SK-N-SH (cell line): ENCODE measurements at regions not wholly inside any gene's neighbourhood (a gene's known extent, or its start where the extent isn't known, plus 50 kb on each side); places are given as distances from the start of the nearest gene placed in this dataset.
A peak's percentile ranks its signal among the peaks of the same experiment; 100 is the strongest.

Experiments
- CTCF ChIA-PET: fragments of 300-600, 350-600 bp; formaldehyde crosslinking; extraction: SDS; loops from one replicate; lab custom pipeline; 2021; lab: Yijun Ruan, JAX
- POLR2A ChIA-PET: fragments of 350-600 bp; sonication (Branson Sonifier 250); formaldehyde crosslinking; extraction: SDS; loops from one replicate; lab custom pipeline; 2020; ENCODE audit warnings: antibody characterized with exemption, inconsistent platforms; lab: Yijun Ruan, JAX
- DNase-seq: peaks from one replicate; pipeline ENCODE4 v3.0.0; 2012
- H2AFZ ChIP-seq: fragments of 200-600 bp; sonication (generic); 2 replicates; pipeline ENCODE4 v1.8.1; 2016; ENCODE audit warnings: antibody characterized with exemption, mild to moderate bottlenecking, low read depth
- H3F3A ChIP-seq: fragments of 200-600 bp; sonication (generic); replicated peaks from 2 replicates; pipeline ENCODE3; 2016; ENCODE audit warnings: antibody characterized with exemption, mild to moderate bottlenecking; ENCODE audit not compliant: insufficient read depth
- H3K27ac ChIP-seq, 2 experiments: fragments of 200-500 bp in 1 of 2; fragments of 200-600 bp in 1 of 2; sonication (Bioruptor generic) in 1 of 2; sonication (generic), shearing (Covaris generic) in 1 of 2; 2 replicates each; pipeline versions ENCODE4 v1.5.1 to v1.6.1; 2014 to 2016; ENCODE audit warnings: low read depth in 2 of 2, inconsistent platforms in 1 of 2, low read length in 1 of 2, mild to moderate bottlenecking in 1 of 2, mixed read lengths in 1 of 2
- H3K27me3 ChIP-seq: fragments of 200-600 bp; sonication (generic), shearing (Covaris generic); 2 replicates; pipeline ENCODE4 v1.6.1; 2016; ENCODE audit warnings: mixed run types; ENCODE audit not compliant: insufficient read depth
- H3K36me3 ChIP-seq, 2 experiments: fragments of 200-500 bp in 1 of 2; fragments of 200-600 bp in 1 of 2; sonication (Bioruptor generic) in 1 of 2; sonication (generic) in 1 of 2; replicated peaks in 1 of 2; 2 replicates each; pipeline versions ENCODE3 to v1.5.1; 2014 to 2016; ENCODE audit warnings: low read length in 1 of 2, mild to moderate bottlenecking in 1 of 2; ENCODE audit not compliant: insufficient read depth in 2 of 2, control insufficient read depth in 1 of 2
- H3K4me1 ChIP-seq, 2 experiments: fragments of 200-500 bp in 1 of 2; fragments of 200-600 bp in 1 of 2; sonication (Bioruptor generic) in 1 of 2; sonication (generic), shearing (Covaris generic) in 1 of 2; 2 replicates each; pipeline versions ENCODE4 v1.5.1 to v1.6.1; 2014 to 2016; ENCODE audit warnings: low read depth in 1 of 2, low read length in 1 of 2, mixed run types in 1 of 2; ENCODE audit not compliant: insufficient read depth in 2 of 2, control insufficient read depth in 1 of 2
- H3K4me2 ChIP-seq: fragments of 200-600 bp; sonication (generic), shearing (Covaris generic); 2 replicates; pipeline ENCODE4 v1.6.1; 2017; ENCODE audit warnings: mixed run types
- H3K4me3 ChIP-seq, 2 experiments: fragments of 200-500 bp in 1 of 2; fragments of 200-600 bp in 1 of 2; sonication (Bioruptor generic) in 1 of 2; sonication (generic), shearing (Covaris generic) in 1 of 2; 2 replicates each; pipeline versions ENCODE4 v1.5.1 to v1.8.1; 2014 to 2016; ENCODE audit warnings: low read depth in 2 of 2, inconsistent platforms in 1 of 2, low read length in 1 of 2, mild to moderate bottlenecking in 1 of 2, mixed read lengths in 1 of 2, moderate library complexity in 1 of 2
- H3K79me2 ChIP-seq: fragments of 200-600 bp; sonication (generic); 2 replicates; pipeline ENCODE4 v1.8.1; 2017; ENCODE audit warnings: mild to moderate bottlenecking; ENCODE audit not compliant: insufficient read depth
- H3K9ac ChIP-seq: fragments of 200-600 bp; sonication (generic); 2 replicates; pipeline ENCODE4 v1.6.1; 2017; ENCODE audit warnings: mixed run types
- H3K9me2 ChIP-seq: fragments of 200-600 bp; sonication (generic); 2 replicates; pipeline ENCODE4 v1.6.1; 2017; ENCODE audit warnings: mixed run types
- H3K9me3 ChIP-seq: fragments of 200-600 bp; sonication (generic); 2 replicates; pipeline ENCODE4 v1.6.1; 2017; ENCODE audit warnings: mixed run types, mild to moderate bottlenecking, moderate library complexity
- H4K20me1 ChIP-seq: fragments of 200-600 bp; sonication (generic); 2 replicates; pipeline ENCODE4 v1.6.1; 2017; ENCODE audit warnings: mild to moderate bottlenecking, mixed run types; ENCODE audit not compliant: insufficient read depth
- CHD2 ChIP-seq: fragments of 150-350 bp; IDR thresholded peaks from 2 replicates; pipeline ENCODE4 v1.6.1; 2018; ENCODE audit warnings: low read length; ENCODE audit not compliant: partially characterized antibody
- ELF1 ChIP-seq: IDR thresholded peaks from 2 replicates; pipeline ENCODE4 v1.4.0; 2012
- FOSL2 ChIP-seq: IDR thresholded peaks from 2 replicates; pipeline ENCODE4 v1.4.0; 2012; ENCODE audit warnings: low read depth, mild to moderate bottlenecking, moderate library complexity, borderline replicate concordance
- FOXJ3 ChIP-seq: sonication (generic); formaldehyde crosslinking; IDR thresholded peaks from 2 replicates; pipeline ENCODE4 v1.5.1; 2020; ENCODE audit warnings: mild to moderate bottlenecking, missing genetic modification reagents
- FOXM1 ChIP-seq: IDR thresholded peaks from 2 replicates; pipeline ENCODE4 v1.4.0; 2012; ENCODE audit warnings: low read depth, mild to moderate bottlenecking
- GABPA ChIP-seq: IDR thresholded peaks from 2 replicates; pipeline ENCODE4 v1.4.0; 2012; ENCODE audit warnings: low read depth, mild to moderate bottlenecking
- JUND ChIP-seq: IDR thresholded peaks from 2 replicates; pipeline ENCODE4 v1.4.0; 2012
- MEF2A ChIP-seq: IDR thresholded peaks from 2 replicates; pipeline ENCODE4 v1.4.0; 2012; ENCODE audit warnings: low read depth, borderline replicate concordance
- NRF1 ChIP-seq: IDR thresholded peaks from 2 replicates; pipeline ENCODE4 v1.6.1; 2012; ENCODE audit warnings: low read depth, mild to moderate bottlenecking, low read length
- POLR2AphosphoS5 ChIP-seq: IDR thresholded peaks from 2 replicates; pipeline ENCODE4 v1.6.1; 2012; ENCODE audit warnings: low read depth, low read length
- RCOR1 ChIP-seq: fragments of 150-350 bp; IDR thresholded peaks from 2 replicates; pipeline ENCODE4 v1.6.1; 2017; ENCODE audit warnings: antibody characterized with exemption, low read length
- SMC3 ChIP-seq: IDR thresholded peaks from 2 replicates; pipeline ENCODE4 v1.6.1; 2012; ENCODE audit warnings: low read depth, low read length, improper control_type of control experiment
- TCF12 ChIP-seq: IDR thresholded peaks from 2 replicates; pipeline ENCODE4 v1.4.0; 2012
- USF2 ChIP-seq: fragments of 150-350 bp; IDR thresholded peaks from 2 replicates; pipeline ENCODE4 v1.6.1; 2017; ENCODE audit warnings: antibody characterized with exemption, low read length, low read depth, borderline replicate concordance
- YY1 ChIP-seq: IDR thresholded peaks from 2 replicates; pipeline ENCODE4 v1.4.0; 2012; ENCODE audit warnings: low read depth, mild to moderate bottlenecking
- ZBTB33 ChIP-seq: IDR thresholded peaks from 2 replicates; pipeline ENCODE4 v1.4.0; 2012; ENCODE audit warnings: low read depth, borderline replicate concordance
- WGBS: methylation state at CpG from one replicate; pipeline ENCODE4 v1.1.6; 2017; ENCODE audit warnings: low lambda C conversion rate; 5-methylcytosine and 5-hydroxymethylcytosine counted together
- TF ChIP-seq, protein P1 (sequence below): IDR thresholded peaks from 2 replicates; pipeline ENCODE4 v1.4.0; 2012; ENCODE audit warnings: low read depth
- TF ChIP-seq, protein P2 (sequence below): IDR thresholded peaks from 2 replicates; pipeline ENCODE4; 2012

DNA sequence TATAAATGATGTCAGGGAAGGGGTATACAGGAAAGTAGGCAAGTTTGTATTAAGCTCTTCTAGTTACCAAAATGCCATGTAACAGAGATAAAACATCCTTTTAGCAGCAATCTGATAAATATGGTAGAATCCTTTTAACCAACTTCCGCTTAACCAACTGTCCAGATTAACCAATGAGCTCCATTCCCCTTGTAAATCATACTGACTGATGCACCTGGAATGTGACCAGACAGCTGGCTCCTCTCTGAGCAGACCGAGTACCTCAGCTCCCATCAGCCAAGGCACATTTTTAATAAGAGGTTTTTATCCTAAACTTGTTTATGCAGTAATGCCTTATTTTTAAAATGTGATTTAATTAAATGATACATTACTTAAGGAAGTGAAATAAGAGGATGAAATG lies 66.4 kb downstream of the KLF12 start:
- ChIA-PET POLR2A (no interaction called here), CTCF (interaction anchor here (1.3 kb wide), 1 partner anchor 27 kb away, joined by 6 read pairs; no protein-coding TSS in a partner anchor)
- H2AFZ ChIP-seq = no peak overlapping the region
- H3F3A ChIP-seq = no peaks in the 10 kb centered on the region
- H3K79me2 ChIP-seq = peaks cover 47% of the 10 kb centered on the region
- no peak overlapping the region for H3K4me2 ChIP-seq
- no peaks in the 10 kb centered on the region for H3K9me2 ChIP-seq
- no peak overlapping the region for H3K9ac ChIP-seq
- H4K20me1 ChIP-seq = no peaks in the 10 kb centered on the region
- no peak for DNase-seq
- WGBS = 64% methylated on average over 2 of the region's 2 CpGs
- H3K9me3 ChIP-seq = no peaks in the 10 kb centered on the region
- no peak overlapping the region for H3K4me3 ChIP-seq
- H3K36me3 ChIP-seq = no peaks in the 10 kb centered on the region
- TF ChIP-seq CHD2 (no peak), FOSL2 (no peak), FOXJ3 (CRISPR knock-in tag) (no peak), NRF1 (no peak), SMC3 (no peak), FOXM1 (no peak), USF2 (no peak), TCF12 (peak; percentile 13; the same call in 1 of the 2 replicates), YY1 (no peak), JUND (peak; percentile 11; the same call in 1 of the 2 replicates), GABPA (no peak), POLR2AphosphoS5 (no peak), RCOR1 (no peak), ZBTB33 (no peak), MEF2A (no peak), ELF1 (no peak)
- TF ChIP-seq, protein P1, sequence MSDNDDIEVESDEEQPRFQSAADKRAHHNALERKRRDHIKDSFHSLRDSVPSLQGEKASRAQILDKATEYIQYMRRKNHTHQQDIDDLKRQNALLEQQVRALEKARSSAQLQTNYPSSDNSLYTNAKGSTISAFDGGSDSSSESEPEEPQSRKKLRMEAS = no peak
- TF ChIP-seq, protein P2, sequence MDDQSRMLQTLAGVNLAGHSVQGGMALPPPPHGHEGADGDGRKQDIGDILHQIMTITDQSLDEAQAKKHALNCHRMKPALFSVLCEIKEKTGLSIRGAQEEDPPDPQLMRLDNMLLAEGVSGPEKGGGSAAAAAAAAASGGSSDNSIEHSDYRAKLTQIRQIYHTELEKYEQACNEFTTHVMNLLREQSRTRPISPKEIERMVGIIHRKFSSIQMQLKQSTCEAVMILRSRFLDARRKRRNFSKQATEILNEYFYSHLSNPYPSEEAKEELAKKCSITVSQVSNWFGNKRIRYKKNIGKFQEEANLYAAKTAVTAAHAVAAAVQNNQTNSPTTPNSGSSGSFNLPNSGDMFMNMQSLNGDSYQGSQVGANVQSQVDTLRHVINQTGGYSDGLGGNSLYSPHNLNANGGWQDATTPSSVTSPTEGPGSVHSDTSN = peak; percentile 56; the same call in 1 of the 2 replicates
- TF ChIP-seq, all 33 proteins: peak for 3
- no peak overlapping the region; a peak in 1 of 4 replicates for H3K27ac ChIP-seq
- H3K4me1 ChIP-seq = peaks cover 2 to 7% of the 10 kb centered on the region in 2 experiments; a peak in 3 of 4 replicates
- H3K27me3 ChIP-seq = no peaks in the 10 kb centered on the region
